Keratinocyte (primary cell): ENCODE measurements at regions not wholly inside any gene's neighbourhood (a gene's known extent, or its start where the extent isn't known, plus 50 kb on each side); places are given as distances from the start of the nearest gene placed in this dataset.
A peak's percentile ranks its signal among the peaks of the same experiment; 100 is the strongest.

Experiments
- DNase-seq: peaks from one replicate; pipeline ENCODE4 v3.0.0-alpha.2; 2011; ENCODE audit warnings: low read depth, missing footprints, low spot score
- FAIRE-seq: peaks from 2 replicates; lab custom pipeline; 2011; peaks lifted over from hg19 to GRCh38; lab: Jason Lieb, UNC
- H2AFZ ChIP-seq: 2 replicates; pipeline ENCODE4 v1.6.0; 2012; ENCODE audit warnings: low read length, control low read depth, inconsistent platforms; ENCODE audit not compliant: control insufficient read depth
- H3K27ac ChIP-seq: 2 replicates; pipeline ENCODE4 v1.5.1; 2011; ENCODE audit warnings: low read length; ENCODE audit not compliant: control insufficient read depth, insufficient read depth
- H3K27me3 ChIP-seq: 3 replicates; pipeline ENCODE4 v1.6.0; 2011; ENCODE audit warnings: low read length; ENCODE audit not compliant: control insufficient read depth, insufficient read depth; ENCODE audit errors: extremely low read depth
- H3K36me3 ChIP-seq, 2 experiments: 2 replicates in 1 of 2; 3 replicates in 1 of 2; pipeline ENCODE4 v1.5.1; 2011; ENCODE audit warnings: low read length in 2 of 2, mild to moderate bottlenecking in 1 of 2; ENCODE audit not compliant: control insufficient read depth in 2 of 2, insufficient read depth in 2 of 2; ENCODE audit errors: extremely low read depth in 1 of 2
- H3K4me1 ChIP-seq: 3 replicates; pipeline ENCODE4 v1.5.1; 2011; ENCODE audit warnings: low read length; ENCODE audit not compliant: control insufficient read depth, insufficient read depth; ENCODE audit errors: extremely low read depth
- H3K4me2 ChIP-seq: 3 replicates; pipeline ENCODE4 v1.6.0; 2011; ENCODE audit warnings: low read depth, low read length; ENCODE audit not compliant: control insufficient read depth, insufficient read depth; ENCODE audit errors: extremely low read depth
- H3K4me3 ChIP-seq, 3 experiments: fragments of 200-600 bp in 1 of 3; sonication (generic) in 1 of 3; 2 replicates in 2 of 3; 3 replicates in 1 of 3; pipeline ENCODE4 v1.5.1; 2011 to 2016; ENCODE audit warnings: low read length in 3 of 3, mild to moderate bottlenecking in 3 of 3, control low read depth in 2 of 3, inconsistent platforms in 1 of 3, low read depth in 1 of 3, mixed read lengths in 1 of 3, mixed run types in 1 of 3, moderate library complexity in 1 of 3; ENCODE audit not compliant: control insufficient read depth in 2 of 3, insufficient read depth in 2 of 3; ENCODE audit errors: extremely low read depth in 1 of 3
- H3K79me2 ChIP-seq: 2 replicates; pipeline ENCODE4 v1.6.0; 2012; ENCODE audit warnings: low read length; ENCODE audit not compliant: control insufficient read depth, insufficient read depth
- H3K9ac ChIP-seq: 3 replicates; pipeline ENCODE4 v1.6.0; 2011; ENCODE audit warnings: low read length; ENCODE audit not compliant: control insufficient read depth, insufficient read depth; ENCODE audit errors: extremely low read depth
- H3K9me1 ChIP-seq: 3 replicates; pipeline ENCODE4 v1.6.0; 2011; ENCODE audit warnings: low read length; ENCODE audit not compliant: control insufficient read depth, insufficient read depth; ENCODE audit errors: extremely low read depth
- H3K9me3 ChIP-seq: 2 replicates; pipeline ENCODE4 v1.5.1; 2012; ENCODE audit warnings: low read depth, low read length; ENCODE audit not compliant: control insufficient read depth
- H4K20me1 ChIP-seq: 3 replicates; pipeline ENCODE4 v1.6.0; 2011; ENCODE audit warnings: low read length; ENCODE audit not compliant: control insufficient read depth, insufficient read depth; ENCODE audit errors: extremely low read depth
- EZH2 ChIP-seq: IDR thresholded peaks from one replicate; pipeline ENCODE4 v1.6.1; 2012; ENCODE audit warnings: inconsistent platforms, mild to moderate bottlenecking, low read length, moderate library complexity
- dilution Hi-C: fragments of 300-500 bp; cut with MboI; formaldehyde crosslinking; loops from one replicate; pipeline ENCODE4 v1.7.0; 2020; ENCODE audit warnings: low sequenced_read_pairs; ENCODE audit not compliant: extremely low pct_ligation_motif_present
- TF ChIP-seq, protein P1 (sequence below), 3 experiments: IDR thresholded peaks in 1 of 3; conservative IDR thresholded peaks in 1 of 3; optimal IDR thresholded peaks in 1 of 3; 2 replicates in 2 of 3; 3 replicates in 1 of 3; pipeline versions ENCODE3 to v1.5.1; 2011; ENCODE audit warnings: low read length in 3 of 3, mild to moderate bottlenecking in 3 of 3, moderate library complexity in 2 of 3, control low read depth in 1 of 3, inconsistent platforms in 1 of 3; ENCODE audit not compliant: insufficient read depth in 2 of 3; ENCODE audit errors: extremely low read depth in 1 of 3

DNA sequence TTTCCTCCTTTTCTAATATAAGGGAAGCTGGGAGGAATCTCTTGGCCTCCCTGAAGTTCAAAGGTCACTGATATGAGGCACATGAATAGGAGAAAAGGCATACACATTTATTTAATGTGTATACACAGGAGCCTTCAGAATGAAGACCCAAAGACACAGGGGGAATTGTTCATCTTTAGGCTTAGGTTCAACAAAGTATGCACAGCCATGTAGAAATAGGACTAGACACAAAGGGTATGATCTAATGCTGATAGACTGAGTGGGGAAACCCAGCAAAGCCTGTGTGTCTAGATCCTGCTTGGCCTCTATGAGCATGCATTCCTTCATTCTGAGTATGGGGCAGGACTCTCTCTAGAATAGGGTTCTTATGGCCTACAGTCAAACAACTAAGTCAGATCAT, 177.1 kb upstream of the RFC3 start:
- H3K9me3 ChIP-seq = no peaks in the 10 kb centered on the region
- no peak overlapping the region for H3K4me2 ChIP-seq
- no peaks in the 10 kb centered on the region for H3K79me2 ChIP-seq
- H2AFZ ChIP-seq = no peak overlapping the region
- H3K36me3 ChIP-seq = no peaks in the 10 kb centered on the region
- dilution Hi-C loops = no loop called here
- no peak overlapping the region for H3K27ac ChIP-seq
- H4K20me1 ChIP-seq = no peaks in the 10 kb centered on the region
- no peak for TF ChIP-seq EZH2
- TF ChIP-seq, protein P1, sequence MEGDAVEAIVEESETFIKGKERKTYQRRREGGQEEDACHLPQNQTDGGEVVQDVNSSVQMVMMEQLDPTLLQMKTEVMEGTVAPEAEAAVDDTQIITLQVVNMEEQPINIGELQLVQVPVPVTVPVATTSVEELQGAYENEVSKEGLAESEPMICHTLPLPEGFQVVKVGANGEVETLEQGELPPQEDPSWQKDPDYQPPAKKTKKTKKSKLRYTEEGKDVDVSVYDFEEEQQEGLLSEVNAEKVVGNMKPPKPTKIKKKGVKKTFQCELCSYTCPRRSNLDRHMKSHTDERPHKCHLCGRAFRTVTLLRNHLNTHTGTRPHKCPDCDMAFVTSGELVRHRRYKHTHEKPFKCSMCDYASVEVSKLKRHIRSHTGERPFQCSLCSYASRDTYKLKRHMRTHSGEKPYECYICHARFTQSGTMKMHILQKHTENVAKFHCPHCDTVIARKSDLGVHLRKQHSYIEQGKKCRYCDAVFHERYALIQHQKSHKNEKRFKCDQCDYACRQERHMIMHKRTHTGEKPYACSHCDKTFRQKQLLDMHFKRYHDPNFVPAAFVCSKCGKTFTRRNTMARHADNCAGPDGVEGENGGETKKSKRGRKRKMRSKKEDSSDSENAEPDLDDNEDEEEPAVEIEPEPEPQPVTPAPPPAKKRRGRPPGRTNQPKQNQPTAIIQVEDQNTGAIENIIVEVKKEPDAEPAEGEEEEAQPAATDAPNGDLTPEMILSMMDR (optimal IDR thresholded peaks at IDR 0.05 in 1 of 3, IDR thresholded peaks at IDR 0.05 in 1 of 3, conservative IDR thresholded peaks at IDR 0.05 in 1 of 3; ENCODE audit: extremely low read depth in 1 of 3, insufficient read depth in 2 of 3, low read length in 3 of 3) = no peak
- peaks cover 69% of the 10 kb centered on the region for H3K4me1 ChIP-seq
- no peaks in the 10 kb centered on the region for H3K27me3 ChIP-seq
- DNase-seq = no peak
- H3K9me1 ChIP-seq = no peaks in the 10 kb centered on the region
- no peak overlapping the region for H3K9ac ChIP-seq
- FAIRE-seq = peak; percentile 26
- no peak overlapping the region for H3K4me3 ChIP-seq

DNA sequence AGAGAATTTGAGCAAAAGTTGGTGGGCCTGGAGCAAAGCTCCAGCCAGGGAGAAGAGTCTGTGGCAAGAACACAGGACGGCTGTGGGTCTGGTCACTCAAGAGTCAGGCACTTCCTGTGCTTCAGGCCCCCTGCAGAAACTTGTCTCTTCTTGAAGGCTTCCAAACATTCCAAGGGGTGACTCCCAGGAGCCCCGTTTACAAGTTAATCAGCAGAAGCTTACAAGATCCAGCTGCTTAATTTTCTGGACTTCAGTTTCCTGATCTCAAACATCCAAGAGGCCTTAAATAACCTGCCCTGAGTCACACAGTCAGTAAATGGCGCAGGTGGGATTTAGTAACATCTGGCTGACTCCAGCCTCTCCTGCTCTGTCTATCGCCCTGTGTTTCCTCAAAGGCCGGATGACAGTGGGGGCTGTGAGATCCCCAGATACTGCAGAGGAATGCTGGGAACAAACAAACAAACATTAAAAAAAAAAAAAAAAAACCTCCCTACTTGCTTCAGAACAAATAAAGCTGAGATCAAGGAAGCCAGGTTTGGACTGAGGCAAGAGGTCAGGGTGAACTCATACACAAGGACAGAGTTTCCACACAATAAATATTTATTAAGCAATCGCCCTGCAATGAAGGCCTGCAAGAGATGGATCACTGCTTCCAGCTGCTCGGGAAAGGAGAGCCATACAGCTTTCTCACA, 175.4 kb upstream of the RFC3 start:
- H3K9me3 ChIP-seq = no peaks in the 10 kb centered on the region
- FAIRE-seq = no peak
- no peaks in the 10 kb centered on the region for H3K9me1 ChIP-seq
- H4K20me1 ChIP-seq = no peaks in the 10 kb centered on the region
- no peaks in the 10 kb centered on the region for H3K27me3 ChIP-seq
- H3K4me1 ChIP-seq = peaks cover 56% of the 10 kb centered on the region
- no peak overlapping the region for H3K9ac ChIP-seq
- TF ChIP-seq EZH2 = no peak
- TF ChIP-seq, protein P1 (optimal IDR thresholded peaks at IDR 0.05 in 1 of 3, IDR thresholded peaks at IDR 0.05 in 1 of 3, conservative IDR thresholded peaks at IDR 0.05 in 1 of 3; ENCODE audit: extremely low read depth in 1 of 3, insufficient read depth in 2 of 3, low read length in 3 of 3) = no peak
- H2AFZ ChIP-seq = peak overlapping the region; percentile 63
- no peaks in the 10 kb centered on the region for H3K79me2 ChIP-seq
- no peak overlapping the region for H3K4me3 ChIP-seq
- peak overlapping the region; percentile 26 for H3K27ac ChIP-seq
- DNase-seq = peak; percentile 46
- H3K4me2 ChIP-seq = peak overlapping the region; percentile 49
- dilution Hi-C loops = no loop called here
- no peaks in the 10 kb centered on the region for H3K36me3 ChIP-seq
